ENCODE measurements at regions not wholly inside any gene's neighbourhood (a gene's known extent, or its start where the extent isn't known, plus 50 kb on each side); places are given as distances from the start of the nearest gene placed in this dataset.

DNA sequence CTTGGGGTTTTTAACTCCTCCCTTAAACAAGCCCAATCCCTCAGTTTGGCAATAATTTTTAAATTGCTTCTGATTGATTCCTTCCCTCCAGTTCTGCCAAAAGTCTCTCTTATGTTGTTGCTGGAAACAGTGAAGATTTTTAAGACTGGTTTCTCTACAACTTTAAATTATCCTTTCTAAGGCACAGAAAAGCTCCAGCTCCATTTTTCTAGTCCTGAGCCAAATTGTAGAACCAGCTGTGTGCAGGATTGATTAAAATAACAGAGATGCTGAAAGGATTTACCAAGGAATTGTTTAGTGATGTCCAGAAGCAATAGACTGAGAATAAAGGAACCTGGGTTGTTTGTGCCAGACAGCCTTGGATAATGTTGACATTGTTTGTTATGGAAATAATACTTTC lies 111.3 kb downstream of the NUDT12 start:
- Histone ChIP-seq H3K27me3 (ENCODE audit: control insufficient read depth in 2 of 2, insufficient read depth in 2 of 2, low read length in 2 of 2) (no peaks in the 10 kb centered on the region), H3K4me3 (replicated peaks in 1 of 3; ENCODE audit: insufficient read depth in 1 of 3, low read depth in 1 of 3, low read length in 3 of 3) (no peak overlapping the region), H3K4me1 (ENCODE audit: control insufficient read depth, extremely low read depth, insufficient read depth, low read length) (peaks cover 13% of the 10 kb centered on the region), H3K36me3 (ENCODE audit: control insufficient read depth in 2 of 2, extremely low read depth in 1 of 2, insufficient read depth in 2 of 2, low read length in 2 of 2) (no peaks in the 10 kb centered on the region), H3K4me2 (ENCODE audit: insufficient read depth, low read length) (no peak overlapping the region), H3K27ac (ENCODE audit: insufficient read depth, low read depth, low read length) (no peak overlapping the region), H3K9me1 (replicated peaks; ENCODE audit: control insufficient read depth, extremely low read depth, insufficient read depth, low read length) (no peaks in the 10 kb centered on the region), H4K20me1 (replicated peaks; ENCODE audit: control insufficient read depth, extremely low read depth, insufficient read depth, low read length) (no peaks in the 10 kb centered on the region), H3K9ac (replicated peaks; ENCODE audit: extremely low read depth, insufficient read depth, low read length) (no peak overlapping the region), H3K79me2 (ENCODE audit: control insufficient read depth, insufficient read depth, low read length) (no peaks in the 10 kb centered on the region), H3K9me3 (replicated peaks; ENCODE audit: control insufficient read depth, insufficient read depth, low read length) (no peaks in the 10 kb centered on the region), H2AFZ (ENCODE audit: low read depth, low read length) (no peak overlapping the region)
- intact Hi-C loops (cut with micrococcal nuclease) (no loop called here), dilution Hi-C loops (cut with MboI; ENCODE audit: extremely low pct_ligation_motif_present, low sequenced_read_pairs) (no loop called here)
- FAIRE-seq = no peak
- TF ChIP-seq, protein P1, sequence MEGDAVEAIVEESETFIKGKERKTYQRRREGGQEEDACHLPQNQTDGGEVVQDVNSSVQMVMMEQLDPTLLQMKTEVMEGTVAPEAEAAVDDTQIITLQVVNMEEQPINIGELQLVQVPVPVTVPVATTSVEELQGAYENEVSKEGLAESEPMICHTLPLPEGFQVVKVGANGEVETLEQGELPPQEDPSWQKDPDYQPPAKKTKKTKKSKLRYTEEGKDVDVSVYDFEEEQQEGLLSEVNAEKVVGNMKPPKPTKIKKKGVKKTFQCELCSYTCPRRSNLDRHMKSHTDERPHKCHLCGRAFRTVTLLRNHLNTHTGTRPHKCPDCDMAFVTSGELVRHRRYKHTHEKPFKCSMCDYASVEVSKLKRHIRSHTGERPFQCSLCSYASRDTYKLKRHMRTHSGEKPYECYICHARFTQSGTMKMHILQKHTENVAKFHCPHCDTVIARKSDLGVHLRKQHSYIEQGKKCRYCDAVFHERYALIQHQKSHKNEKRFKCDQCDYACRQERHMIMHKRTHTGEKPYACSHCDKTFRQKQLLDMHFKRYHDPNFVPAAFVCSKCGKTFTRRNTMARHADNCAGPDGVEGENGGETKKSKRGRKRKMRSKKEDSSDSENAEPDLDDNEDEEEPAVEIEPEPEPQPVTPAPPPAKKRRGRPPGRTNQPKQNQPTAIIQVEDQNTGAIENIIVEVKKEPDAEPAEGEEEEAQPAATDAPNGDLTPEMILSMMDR (IDR thresholded peaks at IDR 0.05; ENCODE audit: extremely low read depth in 1 of 2, insufficient read depth in 1 of 2, low read depth in 1 of 2, low read length in 2 of 2) = no peak
- no peak for TF ChIP-seq FOS (IDR thresholded peaks at IDR 0.05; ENCODE audit: borderline replicate concordance, insufficient read depth, low read length)
- TF ChIP-seq MYC (IDR thresholded peaks at IDR 0.05; ENCODE audit: low read depth, low read length) = no peak
- TF ChIP-seq GATA2 (IDR thresholded peaks at IDR 0.05; ENCODE audit: insufficient read depth, insufficient read length, low read depth, low read length) = no peak
- TF ChIP-seq JUN (IDR thresholded peaks at IDR 0.05; ENCODE audit: borderline replicate concordance, insufficient read depth, insufficient read length, low read depth) = no peak
- TF ChIP-seq, protein P2, sequence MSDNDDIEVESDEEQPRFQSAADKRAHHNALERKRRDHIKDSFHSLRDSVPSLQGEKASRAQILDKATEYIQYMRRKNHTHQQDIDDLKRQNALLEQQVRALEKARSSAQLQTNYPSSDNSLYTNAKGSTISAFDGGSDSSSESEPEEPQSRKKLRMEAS (IDR thresholded peaks at IDR 0.05; ENCODE audit: insufficient read depth, insufficient read length) = no peak
- BruUV-seq (replicated peaks) = no TSS peak
- ChIA-PET CTCF (no interaction called here), POLR2A (no interaction called here)
- no peak for DNase-seq (ENCODE audit: low read depth, low spot score)

All from endothelial cell of umbilical vein (primary cell).